HepG2 (cell line): ENCODE measurements at regions not wholly inside any gene's neighbourhood (a gene's known extent, or its start where the extent isn't known, plus 50 kb on each side); places are given as distances from the start of the nearest gene placed in this dataset.
A peak's percentile ranks its signal among the peaks of the same experiment; 100 is the strongest.

Source experiments
- ATAC-seq: fragments of 200-7000 bp; cut with Tn5 transposase; 3 replicates; pipeline ENCODE4 v1.9.1; 2020; ENCODE audit warnings: mild to moderate bottlenecking, moderate library complexity
- BruUV-seq: library from RNA; stranded (reverse); fragments of 400-500 nt; replicated peaks from 2 replicates; lab custom pipeline; 2021; lab: Mats Ljungman, UMichigan
- CTCF ChIA-PET: fragments of 300-600 bp; formaldehyde crosslinking; extraction: SDS; loops from one replicate; lab custom pipeline; 2021; ENCODE audit warnings: low total read pairs, inconsistent platforms, low intra/inter-chr PET ratio; lab: Yijun Ruan, JAX
- POLR2A ChIA-PET: fragments of 350-600 bp; sonication (Branson Sonifier 250); formaldehyde crosslinking; loops from one replicate; lab custom pipeline; 2020; ENCODE audit warnings: antibody characterized with exemption, inconsistent platforms; lab: Yijun Ruan, JAX
- DNase-seq: peaks from one replicate; pipeline ENCODE4 v3.0.0-alpha.2; 2015; ENCODE audit warnings: low spot score
- FAIRE-seq: peaks from 3 replicates; lab custom pipeline; 2011; peaks lifted over from hg19 to GRCh38; lab: Jason Lieb, UNC
- H2AFZ ChIP-seq: one replicate; pipeline ENCODE4 v1.6.1; 2011; ENCODE audit warnings: low read length, inconsistent platforms
- H3K27ac ChIP-seq: fragments of 300-600 bp; 3 replicates; pipeline ENCODE4 v1.8.0; 2011; ENCODE audit warnings: mixed run types, mild to moderate bottlenecking, mixed read lengths, low read length, inconsistent platforms; ENCODE audit not compliant: insufficient read depth; ENCODE audit errors: extremely low read length
- H3K27me3 ChIP-seq, 2 experiments: fragments of 200-600 bp in 1 of 2; 2 replicates in 1 of 2; 3 replicates in 1 of 2; pipeline versions ENCODE4 v1.6.0 to v1.8.0; 2011; ENCODE audit warnings: low read length in 2 of 2, mild to moderate bottlenecking in 2 of 2, moderate library complexity in 2 of 2, inconsistent platforms in 1 of 2; ENCODE audit not compliant: insufficient read depth in 2 of 2, control insufficient read depth in 1 of 2
- H3K36me3 ChIP-seq, 2 experiments: fragments of 200-600 bp in 1 of 2; replicated peaks in 1 of 2; 2 replicates in 1 of 2; 3 replicates in 1 of 2; pipeline versions ENCODE4 v1.5.1 to v1.8.0; 2011; ENCODE audit warnings: low read length in 2 of 2, inconsistent platforms in 1 of 2; ENCODE audit not compliant: insufficient read depth in 2 of 2, control insufficient read depth in 1 of 2
- H3K4me1 ChIP-seq: 2 replicates; pipeline ENCODE4 v1.5.1; 2012; ENCODE audit warnings: low read length, inconsistent platforms; ENCODE audit not compliant: insufficient read depth
- H3K4me2 ChIP-seq: 2 replicates; pipeline ENCODE4 v1.6.0; 2011; ENCODE audit warnings: low read depth, low read length, inconsistent platforms
- H3K4me3 ChIP-seq, 3 experiments: fragments of 200-600 bp in 1 of 3; sonication (generic), shearing (Covaris generic) in 1 of 3; replicated peaks in 1 of 3; 2 replicates each; pipeline ENCODE4 v1.5.1; 2011 to 2016; ENCODE audit warnings: low read length in 3 of 3, inconsistent platforms in 2 of 3, low read depth in 2 of 3, mild to moderate bottlenecking in 2 of 3, control low read depth in 1 of 3, mixed read lengths in 1 of 3; ENCODE audit not compliant: insufficient read depth in 1 of 3
- H3K79me2 ChIP-seq: one replicate; pipeline ENCODE4 v1.6.1; 2011; ENCODE audit warnings: low read length, inconsistent platforms; ENCODE audit not compliant: insufficient read depth
- H3K9ac ChIP-seq: 2 replicates; pipeline ENCODE4 v1.6.0; 2011; ENCODE audit warnings: mild to moderate bottlenecking, low read depth, low read length, inconsistent platforms; ENCODE audit not compliant: insufficient read depth
- H3K9me3 ChIP-seq: 2 replicates; pipeline ENCODE4 v1.5.1; 2012; ENCODE audit warnings: mild to moderate bottlenecking, low read length
- H4K20me1 ChIP-seq: 2 replicates; pipeline ENCODE4 v1.6.0; 2011; ENCODE audit warnings: inconsistent platforms, mild to moderate bottlenecking, low read length, moderate library complexity; ENCODE audit not compliant: insufficient read depth
- ESRRA ChIP-seq: sonication (generic); formaldehyde crosslinking; IDR thresholded peaks from 2 replicates; pipeline ENCODE4 v1.5.1; 2020; ENCODE audit warnings: mild to moderate bottlenecking, low read depth, missing genetic modification reagents
- HOXA7 ChIP-seq: sonication (generic); formaldehyde crosslinking; IDR thresholded peaks from 2 replicates; pipeline ENCODE4 v1.8.1; 2022; ENCODE audit warnings: mild to moderate bottlenecking, missing genetic modification reagents, moderate library complexity
- RXRA ChIP-seq: sonication (generic); formaldehyde crosslinking; IDR thresholded peaks from 2 replicates; pipeline ENCODE4 v1.5.1; 2020; ENCODE audit warnings: missing genetic modification reagents
- ZNF263 ChIP-seq: sonication (generic); formaldehyde crosslinking; IDR thresholded peaks from 2 replicates; pipeline ENCODE4 v1.4.0; 2020; ENCODE audit warnings: missing genetic modification reagents
- ZNF317 ChIP-seq: sonication (generic); formaldehyde crosslinking; IDR thresholded peaks from 2 replicates; pipeline ENCODE4 v1.5.0; 2020; ENCODE audit warnings: mild to moderate bottlenecking, missing genetic modification reagents
- ZNF335 ChIP-seq: sonication (generic); formaldehyde crosslinking; IDR thresholded peaks from 2 replicates; pipeline ENCODE4 v1.4.0; 2020; ENCODE audit warnings: missing genetic modification reagents
- ZNF878 ChIP-seq: sonication (generic); formaldehyde crosslinking; IDR thresholded peaks from 2 replicates; pipeline ENCODE4 v1.8.1; 2023; ENCODE audit warnings: mild to moderate bottlenecking, missing genetic modification reagents, moderate library complexity
- WGBS: methylation state at CpG from one replicate; pipeline ENCODE4 v1.1.6; 2017; ENCODE audit warnings: low lambda C conversion rate; 5-methylcytosine and 5-hydroxymethylcytosine counted together
- in situ Hi-C: cut with HindIII; loops from 2 replicates; pipeline ENCODE4 v1.10.0; 2017; ENCODE audit warnings: low pct_unique_long_range_greater_than_20kb; ENCODE audit not compliant: extremely low pct_ligation_motif_present
- intact Hi-C: fragments of 100-400 bp; cut with micrococcal nuclease; formaldehyde crosslinking; loops from one replicate; pipeline ENCODE4 v1.10.0; 2022; ENCODE audit not compliant: unreplicated experiment
- TF ChIP-seq, protein P1 (sequence below): sonication (generic); formaldehyde crosslinking; IDR thresholded peaks from 2 replicates; pipeline ENCODE4 v1.5.0; 2020; ENCODE audit warnings: mild to moderate bottlenecking, missing genetic modification reagents, borderline replicate concordance
- TF ChIP-seq, protein P2 (sequence below): sonication (generic); formaldehyde crosslinking; IDR thresholded peaks from 2 replicates; pipeline ENCODE4 v1.9.0; 2021; ENCODE audit warnings: mild to moderate bottlenecking, missing genetic modification reagents

DNA sequence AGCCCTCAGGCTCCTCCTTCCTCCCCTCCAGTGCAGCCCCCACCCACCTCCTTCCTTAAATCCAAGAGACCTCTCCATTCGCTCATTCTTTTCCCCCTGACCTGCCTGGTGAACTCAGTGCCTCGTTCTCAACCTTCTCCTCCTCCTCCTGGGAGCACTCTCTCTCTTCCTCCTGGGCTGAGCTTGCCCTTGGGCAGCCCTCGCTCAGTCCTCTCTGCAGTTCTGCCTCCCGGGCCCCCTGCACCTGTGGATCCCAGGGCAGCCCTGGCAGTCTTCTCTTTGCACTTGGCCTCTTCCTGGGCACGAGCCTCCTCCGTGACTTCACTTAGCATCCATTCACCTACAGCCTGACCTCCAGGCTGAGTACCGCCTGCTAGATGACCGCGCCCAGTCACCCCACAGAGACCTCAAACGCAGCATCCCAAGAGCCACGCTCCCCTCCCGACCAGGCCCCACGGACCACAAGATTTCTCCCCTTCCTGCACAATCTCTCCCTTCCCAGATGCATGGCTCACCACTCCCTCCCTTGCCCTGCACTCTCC is 58.9 kb upstream of the ID2 start (continued):
- no peak for TF ChIP-seq ESRRA (CRISPR knock-in tag)
- TF ChIP-seq, protein P1, sequence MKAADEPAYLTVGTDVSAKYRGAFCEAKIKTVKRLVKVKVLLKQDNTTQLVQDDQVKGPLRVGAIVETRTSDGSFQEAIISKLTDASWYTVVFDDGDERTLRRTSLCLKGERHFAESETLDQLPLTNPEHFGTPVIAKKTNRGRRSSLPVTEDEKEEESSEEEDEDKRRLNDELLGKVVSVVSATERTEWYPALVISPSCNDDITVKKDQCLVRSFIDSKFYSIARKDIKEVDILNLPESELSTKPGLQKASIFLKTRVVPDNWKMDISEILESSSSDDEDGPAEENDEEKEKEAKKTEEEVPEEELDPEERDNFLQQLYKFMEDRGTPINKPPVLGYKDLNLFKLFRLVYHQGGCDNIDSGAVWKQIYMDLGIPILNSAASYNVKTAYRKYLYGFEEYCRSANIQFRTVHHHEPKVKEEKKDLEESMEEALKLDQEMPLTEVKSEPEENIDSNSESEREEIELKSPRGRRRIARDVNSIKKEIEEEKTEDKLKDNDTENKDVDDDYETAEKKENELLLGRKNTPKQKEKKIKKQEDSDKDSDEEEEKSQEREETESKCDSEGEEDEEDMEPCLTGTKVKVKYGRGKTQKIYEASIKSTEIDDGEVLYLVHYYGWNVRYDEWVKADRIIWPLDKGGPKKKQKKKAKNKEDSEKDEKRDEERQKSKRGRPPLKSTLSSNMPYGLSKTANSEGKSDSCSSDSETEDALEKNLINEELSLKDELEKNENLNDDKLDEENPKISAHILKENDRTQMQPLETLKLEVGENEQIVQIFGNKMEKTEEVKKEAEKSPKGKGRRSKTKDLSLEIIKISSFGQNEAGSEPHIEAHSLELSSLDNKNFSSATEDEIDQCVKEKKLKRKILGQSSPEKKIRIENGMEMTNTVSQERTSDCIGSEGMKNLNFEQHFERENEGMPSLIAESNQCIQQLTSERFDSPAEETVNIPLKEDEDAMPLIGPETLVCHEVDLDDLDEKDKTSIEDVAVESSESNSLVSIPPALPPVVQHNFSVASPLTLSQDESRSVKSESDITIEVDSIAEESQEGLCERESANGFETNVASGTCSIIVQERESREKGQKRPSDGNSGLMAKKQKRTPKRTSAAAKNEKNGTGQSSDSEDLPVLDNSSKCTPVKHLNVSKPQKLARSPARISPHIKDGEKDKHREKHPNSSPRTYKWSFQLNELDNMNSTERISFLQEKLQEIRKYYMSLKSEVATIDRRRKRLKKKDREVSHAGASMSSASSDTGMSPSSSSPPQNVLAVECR (CRISPR knock-in tag) = peak; percentile 37; the same call in 1 of the 2 replicates
- peak; percentile 94 for TF ChIP-seq ZNF263
- no peak for TF ChIP-seq ZNF878 (CRISPR knock-in tag)

DNA sequence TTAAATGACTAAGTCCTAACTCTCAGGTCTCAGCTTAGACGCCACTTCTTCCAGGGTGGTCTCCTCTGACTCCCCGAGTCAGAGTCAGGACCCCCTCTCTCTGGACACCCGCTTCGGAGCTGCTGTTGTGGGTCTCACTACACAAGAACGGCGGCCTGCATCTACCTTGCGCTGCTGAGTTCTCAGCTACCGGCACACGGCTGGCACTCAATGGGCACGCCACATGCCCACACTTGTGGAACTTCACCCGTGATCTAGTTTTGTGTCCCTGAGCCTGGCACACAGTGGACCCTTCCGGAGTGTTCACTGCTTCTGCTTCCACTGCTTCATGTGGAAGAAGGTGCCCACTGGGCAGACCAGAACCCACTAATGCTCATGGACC is 58.3 kb upstream of the ID2 start:
- 81% methylated on average over 12 of the region's 12 CpGs for WGBS
- no peaks in the 10 kb centered on the region for H4K20me1 ChIP-seq
- ATAC-seq = no peak
- FAIRE-seq = no peak
- BruUV-seq = no TSS peak
- no peak overlapping the region for H2AFZ ChIP-seq
- TF ChIP-seq ZNF335 (CRISPR knock-in tag) (no peak), RXRA (no peak), ZNF317 (CRISPR knock-in tag) (no peak), HOXA7 (CRISPR knock-in tag) (0 out of 2 replicates have a peak, but pooled peaks have one; percentile 15)
- TF ChIP-seq, protein P2, sequence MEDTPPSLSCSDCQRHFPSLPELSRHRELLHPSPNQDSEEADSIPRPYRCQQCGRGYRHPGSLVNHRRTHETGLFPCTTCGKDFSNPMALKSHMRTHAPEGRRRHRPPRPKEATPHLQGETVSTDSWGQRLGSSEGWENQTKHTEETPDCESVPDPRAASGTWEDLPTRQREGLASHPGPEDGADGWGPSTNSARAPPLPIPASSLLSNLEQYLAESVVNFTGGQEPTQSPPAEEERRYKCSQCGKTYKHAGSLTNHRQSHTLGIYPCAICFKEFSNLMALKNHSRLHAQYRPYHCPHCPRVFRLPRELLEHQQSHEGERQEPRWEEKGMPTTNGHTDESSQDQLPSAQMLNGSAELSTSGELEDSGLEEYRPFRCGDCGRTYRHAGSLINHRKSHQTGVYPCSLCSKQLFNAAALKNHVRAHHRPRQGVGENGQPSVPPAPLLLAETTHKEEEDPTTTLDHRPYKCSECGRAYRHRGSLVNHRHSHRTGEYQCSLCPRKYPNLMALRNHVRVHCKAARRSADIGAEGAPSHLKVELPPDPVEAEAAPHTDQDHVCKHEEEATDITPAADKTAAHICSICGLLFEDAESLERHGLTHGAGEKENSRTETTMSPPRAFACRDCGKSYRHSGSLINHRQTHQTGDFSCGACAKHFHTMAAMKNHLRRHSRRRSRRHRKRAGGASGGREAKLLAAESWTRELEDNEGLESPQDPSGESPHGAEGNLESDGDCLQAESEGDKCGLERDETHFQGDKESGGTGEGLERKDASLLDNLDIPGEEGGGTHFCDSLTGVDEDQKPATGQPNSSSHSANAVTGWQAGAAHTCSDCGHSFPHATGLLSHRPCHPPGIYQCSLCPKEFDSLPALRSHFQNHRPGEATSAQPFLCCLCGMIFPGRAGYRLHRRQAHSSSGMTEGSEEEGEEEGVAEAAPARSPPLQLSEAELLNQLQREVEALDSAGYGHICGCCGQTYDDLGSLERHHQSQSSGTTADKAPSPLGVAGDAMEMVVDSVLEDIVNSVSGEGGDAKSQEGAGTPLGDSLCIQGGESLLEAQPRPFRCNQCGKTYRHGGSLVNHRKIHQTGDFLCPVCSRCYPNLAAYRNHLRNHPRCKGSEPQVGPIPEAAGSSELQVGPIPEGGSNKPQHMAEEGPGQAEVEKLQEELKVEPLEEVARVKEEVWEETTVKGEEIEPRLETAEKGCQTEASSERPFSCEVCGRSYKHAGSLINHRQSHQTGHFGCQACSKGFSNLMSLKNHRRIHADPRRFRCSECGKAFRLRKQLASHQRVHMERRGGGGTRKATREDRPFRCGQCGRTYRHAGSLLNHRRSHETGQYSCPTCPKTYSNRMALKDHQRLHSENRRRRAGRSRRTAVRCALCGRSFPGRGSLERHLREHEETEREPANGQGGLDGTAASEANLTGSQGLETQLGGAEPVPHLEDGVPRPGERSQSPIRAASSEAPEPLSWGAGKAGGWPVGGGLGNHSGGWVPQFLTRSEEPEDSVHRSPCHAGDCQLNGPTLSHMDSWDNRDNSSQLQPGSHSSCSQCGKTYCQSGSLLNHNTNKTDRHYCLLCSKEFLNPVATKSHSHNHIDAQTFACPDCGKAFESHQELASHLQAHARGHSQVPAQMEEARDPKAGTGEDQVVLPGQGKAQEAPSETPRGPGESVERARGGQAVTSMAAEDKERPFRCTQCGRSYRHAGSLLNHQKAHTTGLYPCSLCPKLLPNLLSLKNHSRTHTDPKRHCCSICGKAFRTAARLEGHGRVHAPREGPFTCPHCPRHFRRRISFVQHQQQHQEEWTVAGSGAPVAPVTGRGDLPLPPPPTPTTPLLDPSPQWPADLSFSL = peak; percentile 64; the same call in 1 of the 2 replicates
- H3K27ac ChIP-seq = no peak overlapping the region
- ChIA-PET POLR2A (interaction anchor here (1.3 to 8.4 kb wide), 4 partner anchors 12 to 498 kb away, joined by 3 to 354 read pairs (median 91); partner anchors contain the start of gene ID2), CTCF (no interaction called here)
- no peak overlapping the region for H3K4me3 ChIP-seq
- no peak overlapping the region for H3K4me2 ChIP-seq
- H3K9ac ChIP-seq = no peak overlapping the region
- no peak for DNase-seq
- H3K9me3 ChIP-seq = no peaks in the 10 kb centered on the region
- in situ Hi-C loops (no loop called here), intact Hi-C loops (loop anchor here (10.0 kb wide), 1 partner anchor 209 kb away; no protein-coding TSS in a partner anchor)
- peaks cover 88% of the 10 kb centered on the region for H3K4me1 ChIP-seq
- no peaks in the 10 kb centered on the region; a peak in 1 of 5 replicates for H3K27me3 ChIP-seq
- peaks cover 21% of the 10 kb centered on the region for H3K79me2 ChIP-seq
- H3K36me3 ChIP-seq = no peaks in the 10 kb centered on the region
